ENCODE measurements at regions not wholly inside any gene's neighbourhood (a gene's known extent, or its start where the extent isn't known, plus 50 kb on each side); places are given as distances from the start of the nearest gene placed in this dataset.
A peak's percentile ranks its signal among the peaks of the same experiment; 100 is the strongest.

DNA sequence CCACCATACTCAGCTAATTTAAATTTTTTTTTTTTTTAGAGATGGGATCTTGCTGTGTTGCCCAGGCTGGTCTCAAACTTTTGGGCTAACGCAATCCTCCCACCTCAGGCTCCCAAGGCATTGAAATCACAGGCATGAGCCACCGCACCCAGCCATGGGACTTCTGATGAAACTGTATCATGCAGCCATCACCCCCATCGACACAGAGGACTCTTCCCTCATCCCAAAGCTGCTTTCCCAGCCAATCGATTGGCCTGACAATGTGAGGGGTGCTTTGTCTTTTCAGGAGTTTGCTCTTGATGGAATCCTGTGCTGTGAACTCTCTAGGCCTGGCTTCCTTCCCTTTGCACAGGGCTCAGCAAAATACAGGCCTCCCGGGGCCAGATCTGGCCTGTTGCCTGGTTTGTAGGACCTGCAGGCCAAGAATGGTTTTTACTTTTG is 59.6 kb upstream of the NCOR2 start:
- WGBS, 2 experiments (ENCODE audit: insufficient coverage in 1 of 2, insufficient read length in 1 of 2): 78 to 95% methylated on average over 4 of the region's 5 CpGs
- H3K27me3 Mint-ChIP-seq (ENCODE audit: insufficient read depth): no peaks in the 10 kb centered on the region
- no peaks in the 10 kb centered on the region for H3K36me3 ChIP-seq (ENCODE audit: control insufficient read depth, insufficient read depth, low read length)
- no peak overlapping the region for H3K27ac Mint-ChIP-seq
- no peak overlapping the region for H3K4me3 ChIP-seq (ENCODE audit: low read length)
- H3K4me1 ChIP-seq (ENCODE audit: control insufficient read depth, insufficient read depth, low read length): no peaks in the 10 kb centered on the region
- no peaks in the 10 kb centered on the region for H3K27me3 ChIP-seq (ENCODE audit: control insufficient read depth, insufficient read depth, low read length, poor library complexity, severe bottlenecking)
- DNase-seq: no peak
- H3K4me3 Mint-ChIP-seq: no peak overlapping the region
- no peaks in the 10 kb centered on the region for H3K9me3 ChIP-seq (ENCODE audit: control insufficient read depth, low read length)
- H3K9me3 Mint-ChIP-seq: no peaks in the 10 kb centered on the region
- no peaks in the 10 kb centered on the region for H3K36me3 Mint-ChIP-seq (ENCODE audit: low read depth)
- peaks cover 8% of the 10 kb centered on the region for H3K4me1 Mint-ChIP-seq
- H3K9ac ChIP-seq (ENCODE audit: extremely low read depth, low read length, poor library complexity, severe bottlenecking): no peak overlapping the region
- H3K27ac ChIP-seq (ENCODE audit: low read depth, low read length): no peak overlapping the region
- TF ChIP-seq, protein P1, sequence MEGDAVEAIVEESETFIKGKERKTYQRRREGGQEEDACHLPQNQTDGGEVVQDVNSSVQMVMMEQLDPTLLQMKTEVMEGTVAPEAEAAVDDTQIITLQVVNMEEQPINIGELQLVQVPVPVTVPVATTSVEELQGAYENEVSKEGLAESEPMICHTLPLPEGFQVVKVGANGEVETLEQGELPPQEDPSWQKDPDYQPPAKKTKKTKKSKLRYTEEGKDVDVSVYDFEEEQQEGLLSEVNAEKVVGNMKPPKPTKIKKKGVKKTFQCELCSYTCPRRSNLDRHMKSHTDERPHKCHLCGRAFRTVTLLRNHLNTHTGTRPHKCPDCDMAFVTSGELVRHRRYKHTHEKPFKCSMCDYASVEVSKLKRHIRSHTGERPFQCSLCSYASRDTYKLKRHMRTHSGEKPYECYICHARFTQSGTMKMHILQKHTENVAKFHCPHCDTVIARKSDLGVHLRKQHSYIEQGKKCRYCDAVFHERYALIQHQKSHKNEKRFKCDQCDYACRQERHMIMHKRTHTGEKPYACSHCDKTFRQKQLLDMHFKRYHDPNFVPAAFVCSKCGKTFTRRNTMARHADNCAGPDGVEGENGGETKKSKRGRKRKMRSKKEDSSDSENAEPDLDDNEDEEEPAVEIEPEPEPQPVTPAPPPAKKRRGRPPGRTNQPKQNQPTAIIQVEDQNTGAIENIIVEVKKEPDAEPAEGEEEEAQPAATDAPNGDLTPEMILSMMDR (conservative IDR thresholded peaks at IDR 0.05): no peak

DNA sequence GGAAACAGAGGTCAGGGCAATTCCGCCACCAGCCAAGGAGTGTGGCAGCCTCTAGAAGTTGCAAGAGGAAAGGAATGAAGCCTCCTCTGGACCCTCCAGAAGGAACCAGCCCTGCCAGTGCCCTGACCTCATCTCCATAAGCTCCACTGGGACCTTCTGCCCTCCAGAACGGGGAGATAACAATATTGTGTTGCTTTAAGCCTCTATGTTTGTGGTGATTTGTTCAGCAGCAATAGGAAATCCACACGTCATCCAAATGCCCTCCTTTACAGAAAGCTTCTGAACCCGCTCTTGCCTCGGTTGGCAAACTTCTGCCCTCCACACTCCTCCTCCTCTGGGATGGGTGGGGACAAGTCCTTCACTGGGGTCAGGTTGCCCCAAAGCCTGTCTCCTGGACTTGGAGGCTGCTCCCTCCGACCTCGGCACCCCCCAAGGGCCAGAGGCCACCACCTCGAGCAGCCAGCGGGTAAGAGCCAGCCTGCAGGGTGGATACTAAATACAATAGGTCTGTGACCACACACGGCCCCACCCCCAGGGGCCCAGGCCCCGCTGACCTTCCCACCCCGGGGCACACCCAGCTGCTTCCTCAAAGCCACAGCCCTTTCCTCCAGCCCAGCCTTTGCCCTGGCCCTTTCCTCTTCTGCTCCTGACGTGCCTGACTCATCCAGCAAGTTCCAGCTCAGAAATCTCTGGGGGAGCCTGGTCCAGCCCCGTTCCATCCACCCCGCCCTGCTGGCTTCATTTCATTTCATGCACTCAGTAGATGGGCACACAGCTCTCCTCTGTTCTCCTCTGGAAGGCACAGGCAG is 58.7 kb upstream of the NCOR2 start:
- Histone ChIP-seq H3K4me1 (ENCODE audit: control insufficient read depth, insufficient read depth, low read length) (peaks cover under 1% of the 10 kb centered on the region), H3K9me3 (ENCODE audit: control insufficient read depth, low read length) (no peaks in the 10 kb centered on the region), H3K36me3 (ENCODE audit: control insufficient read depth, insufficient read depth, low read length) (no peaks in the 10 kb centered on the region), H3K4me3 (ENCODE audit: low read length) (no peak overlapping the region), H3K27me3 (ENCODE audit: control insufficient read depth, insufficient read depth, low read length, poor library complexity, severe bottlenecking) (no peaks in the 10 kb centered on the region), H3K9ac (ENCODE audit: extremely low read depth, low read length, poor library complexity, severe bottlenecking) (no peak overlapping the region), H3K27ac (ENCODE audit: low read depth, low read length) (no peak overlapping the region)
- TF ChIP-seq, protein P1 (conservative IDR thresholded peaks at IDR 0.05): no peak
- peak; percentile 67 for DNase-seq
- Mint-ChIP-seq H3K4me3 (no peak overlapping the region), H3K9me3 (no peaks in the 10 kb centered on the region), H3K27ac (no peak overlapping the region), H3K27me3 (ENCODE audit: insufficient read depth) (no peaks in the 10 kb centered on the region), H3K4me1 (peaks cover 8% of the 10 kb centered on the region), H3K36me3 (ENCODE audit: low read depth) (no peaks in the 10 kb centered on the region)
- WGBS, 2 experiments (ENCODE audit: insufficient coverage in 1 of 2, insufficient read length in 1 of 2): 61 to 72% methylated on average over 6 to 15 of the region's 15 CpGs

DNA sequence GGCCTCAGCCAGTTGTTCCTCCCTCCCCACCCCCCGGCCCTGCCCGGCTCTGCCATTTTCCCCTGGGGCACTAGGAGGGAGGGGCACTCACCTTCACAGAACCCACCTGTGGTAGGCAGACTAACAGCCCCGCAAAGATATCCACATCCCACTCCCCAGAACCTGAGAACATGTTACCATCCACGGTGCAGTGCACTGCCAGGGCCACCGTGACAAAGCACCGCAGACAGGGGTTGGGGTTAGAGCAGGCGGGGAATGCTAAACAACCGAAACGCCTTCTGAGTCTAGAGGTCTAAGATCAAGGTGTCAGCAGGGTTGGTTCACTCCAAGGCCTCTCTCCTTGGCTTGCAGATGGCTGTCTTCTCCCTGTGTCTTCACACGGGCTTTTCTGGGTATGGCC is 57.4 kb upstream of the NCOR2 start:
- no peaks in the 10 kb centered on the region for H3K36me3 ChIP-seq (ENCODE audit: control insufficient read depth, insufficient read depth, low read length)
- Mint-ChIP-seq H3K9me3 (no peaks in the 10 kb centered on the region), H3K27ac (no peak overlapping the region), H3K4me1 (peaks cover 8% of the 10 kb centered on the region), H3K27me3 (ENCODE audit: insufficient read depth) (no peaks in the 10 kb centered on the region), H3K36me3 (ENCODE audit: low read depth) (no peaks in the 10 kb centered on the region), H3K4me3 (no peak overlapping the region)
- WGBS, 2 experiments (ENCODE audit: insufficient coverage in 1 of 2, insufficient read length in 1 of 2): 80 to 92% methylated on average over 2 to 8 of the region's 10 CpGs
- no peaks in the 10 kb centered on the region for H3K9me3 ChIP-seq (ENCODE audit: control insufficient read depth, low read length)
- H3K27me3 ChIP-seq (ENCODE audit: control insufficient read depth, insufficient read depth, low read length, poor library complexity, severe bottlenecking): no peaks in the 10 kb centered on the region
- TF ChIP-seq, protein P1 (conservative IDR thresholded peaks at IDR 0.05): no peak
- no peak overlapping the region for H3K4me3 ChIP-seq (ENCODE audit: low read length)
- H3K27ac ChIP-seq (ENCODE audit: low read depth, low read length): no peak overlapping the region
- DNase-seq: no peak
- H3K9ac ChIP-seq (ENCODE audit: extremely low read depth, low read length, poor library complexity, severe bottlenecking): no peak overlapping the region
- peaks cover 3% of the 10 kb centered on the region for H3K4me1 ChIP-seq (ENCODE audit: control insufficient read depth, insufficient read depth, low read length)

Data from endodermal cell (in vitro differentiated cells).